CD4-positive, CD25-positive, alpha-beta regulatory T cell (primary cell): ENCODE measurements at regions not wholly inside any gene's neighbourhood (a gene's known extent, or its start where the extent isn't known, plus 50 kb on each side); places are given as distances from the start of the nearest gene placed in this dataset.

Experiments
- ATAC-seq, 2 donors: fragments of 150-1000 bp; cut with Tn5 transposase; one replicate each; pipeline ENCODE4 v1.10.0; 2021; ENCODE audit warnings: low read depth in 2 of 2, moderate number of reproducible peaks in 2 of 2, moderate library complexity in 1 of 2
- DNase-seq, 3 donors: peaks; one replicate each; pipeline versions ENCODE4 v3.0.0 to v3.0.0-alpha.2; 2012 to 2022; ENCODE audit warnings: mixed read lengths in 1 of 3
- H3K27ac ChIP-seq: one replicate; pipeline ENCODE4 v1.7.0; 2013; ENCODE audit warnings: mild to moderate bottlenecking, low read length; ENCODE audit not compliant: insufficient read depth, poor library complexity, severe bottlenecking
- H3K27me3 ChIP-seq: one replicate; pipeline ENCODE4 v1.7.0; 2013; ENCODE audit warnings: low read length; ENCODE audit not compliant: control insufficient read depth, insufficient read depth
- H3K36me3 ChIP-seq: one replicate; pipeline ENCODE4 v1.7.0; 2013; ENCODE audit warnings: mild to moderate bottlenecking, low read length, moderate library complexity; ENCODE audit not compliant: control insufficient read depth, insufficient read depth
- H3K4me1 ChIP-seq: 2 replicates; pipeline ENCODE4 v1.7.0; 2013; ENCODE audit warnings: mild to moderate bottlenecking, low read length; ENCODE audit not compliant: insufficient read depth, control insufficient read depth, poor library complexity, severe bottlenecking
- H3K4me3 ChIP-seq: one replicate; pipeline ENCODE4 v1.7.0; 2013; ENCODE audit warnings: low read depth, mild to moderate bottlenecking, low read length, moderate library complexity
- H3K9me3 ChIP-seq, 2 experiments: 1 replicate in 1 of 2; 2 replicates in 1 of 2; pipeline ENCODE4 v1.7.0; 2013; ENCODE audit warnings: low read length in 2 of 2, mild to moderate bottlenecking in 1 of 2, moderate library complexity in 1 of 2; ENCODE audit not compliant: control insufficient read depth in 2 of 2
- H3K27ac Mint-ChIP-seq, 3 donors: one replicate each; pipeline ENCODE4 v1.8.0; 2020 to 2022; ENCODE audit warnings: mild to moderate bottlenecking in 3 of 3, mixed read lengths in 3 of 3, moderate library complexity in 2 of 3
- H3K27me3 Mint-ChIP-seq: one replicate; pipeline ENCODE4 v1.8.0; 2022; ENCODE audit warnings: mild to moderate bottlenecking, mixed read lengths
- H3K36me3 Mint-ChIP-seq: one replicate; pipeline ENCODE4 v1.8.0; 2020; ENCODE audit warnings: mixed read lengths
- H3K4me1 Mint-ChIP-seq, 4 donors: one replicate each; pipeline ENCODE4 v1.8.0; 2020 to 2022; ENCODE audit warnings: mixed read lengths in 4 of 4, mild to moderate bottlenecking in 1 of 4
- H3K4me3 Mint-ChIP-seq, 4 donors: one replicate each; pipeline ENCODE4 v1.8.0; 2020 to 2022; ENCODE audit warnings: mild to moderate bottlenecking in 4 of 4, mixed read lengths in 4 of 4, moderate library complexity in 3 of 4
- H3K9me3 Mint-ChIP-seq, 7 donors: one replicate each; pipeline ENCODE4 v1.8.0; 2020 to 2022; ENCODE audit warnings: mixed read lengths in 7 of 7, mild to moderate bottlenecking in 3 of 7, moderate library complexity in 2 of 7

GRCh38 chr3:177921153-177921552 lies 615.1 kb upstream of the KCNMB2 start:
- H3K27ac Mint-ChIP-seq: no peak overlapping the region
- H3K27me3 Mint-ChIP-seq: no peaks in the 10 kb centered on the region
- H3K9me3 Mint-ChIP-seq: peaks cover 0 to 2% (median 1%) of the 10 kb centered on the region in 7 donors
- no peaks in the 10 kb centered on the region for H3K36me3 Mint-ChIP-seq
- ATAC-seq: no peak
- Histone ChIP-seq H3K9me3 (no peaks in the 10 kb centered on the region), H3K27ac (no peak overlapping the region), H3K4me1 (no peaks in the 10 kb centered on the region), H3K27me3 (no peaks in the 10 kb centered on the region), H3K36me3 (no peaks in the 10 kb centered on the region), H3K4me3 (no peak overlapping the region)
- no peak for DNase-seq
- peaks cover 0 to 6% (median under 1%) of the 10 kb centered on the region in 4 donors for H3K4me1 Mint-ChIP-seq
- no peak overlapping the region for H3K4me3 Mint-ChIP-seq

GRCh38 chr3:177924261-177924660 lies 612.0 kb upstream of the KCNMB2 start:
- H3K27me3 Mint-ChIP-seq: no peaks in the 10 kb centered on the region
- peaks cover 6 to 14% (median 10%) of the 10 kb centered on the region in 4 donors for H3K4me1 Mint-ChIP-seq
- H3K9me3 Mint-ChIP-seq: peaks cover 0 to 4% (median 1%) of the 10 kb centered on the region in 7 donors
- H3K27ac Mint-ChIP-seq: no peak overlapping the region
- Histone ChIP-seq H3K4me1 (no peaks in the 10 kb centered on the region), H3K4me3 (no peak overlapping the region), H3K36me3 (no peaks in the 10 kb centered on the region), H3K9me3 (no peaks in the 10 kb centered on the region), H3K27ac (no peak overlapping the region), H3K27me3 (no peaks in the 10 kb centered on the region)
- no peaks in the 10 kb centered on the region for H3K36me3 Mint-ChIP-seq
- no peak overlapping the region for H3K4me3 Mint-ChIP-seq
- DNase-seq (no peak), ATAC-seq (no peak)

- Histone ChIP-seq H3K4me1 (no peaks in the 10 kb centered on the region), H3K36me3 (no peaks in the 10 kb centered on the region), H3K27ac (no peak overlapping the region), H3K9me3 (no peaks in the 10 kb centered on the region), H3K4me3 (peak overlapping the region; percentile 27), H3K27me3 (no peaks in the 10 kb centered on the region)
- Mint-ChIP-seq H3K4me3 (peak overlapping the region in 3 of 4 donors; percentile 1 to 93 (median 71)), H3K4me1 (peaks cover 6 to 14% (median 10%) of the 10 kb centered on the region in 4 donors), H3K9me3 (peaks cover 0 to 2% (median 1%) of the 10 kb centered on the region in 7 donors), H3K27me3 (no peaks in the 10 kb centered on the region), H3K36me3 (no peaks in the 10 kb centered on the region), H3K27ac (peak overlapping the region in 1 of 3 donors; percentile 52)
- peak in 1 of 2 donors; percentile 40 for ATAC-seq
- peak in 1 of 3 donors; percentile 26 for DNase-seq
Observed at GRCh38 chr3:177928172-177928873, 607.9 kb upstream of the KCNMB2 start.

GRCh38 chr3:177929310-177929709 lies 606.9 kb upstream of the KCNMB2 start:
- DNase-seq (no peak), ATAC-seq (no peak)
- peaks cover 0 to 2% (median 1%) of the 10 kb centered on the region in 7 donors for H3K9me3 Mint-ChIP-seq
- H3K36me3 Mint-ChIP-seq: no peaks in the 10 kb centered on the region
- peaks cover 6 to 14% (median 10%) of the 10 kb centered on the region in 4 donors for H3K4me1 Mint-ChIP-seq
- H3K27me3 Mint-ChIP-seq: no peaks in the 10 kb centered on the region
- no peaks in the 10 kb centered on the region for H3K9me3 ChIP-seq
- H3K27me3 ChIP-seq: no peaks in the 10 kb centered on the region
- no peak overlapping the region for H3K27ac Mint-ChIP-seq
- no peaks in the 10 kb centered on the region for H3K4me1 ChIP-seq
- H3K27ac ChIP-seq: no peak overlapping the region
- H3K36me3 ChIP-seq: no peaks in the 10 kb centered on the region
- no peak overlapping the region for H3K4me3 Mint-ChIP-seq
- H3K4me3 ChIP-seq: no peak overlapping the region

- Mint-ChIP-seq H3K27me3 (no peaks in the 10 kb centered on the region), H3K36me3 (no peaks in the 10 kb centered on the region), H3K4me1 (peaks cover 6 to 14% (median 10%) of the 10 kb centered on the region in 4 donors), H3K27ac (no peak overlapping the region), H3K9me3 (peaks cover 0 to 2% (median 0%) of the 10 kb centered on the region in 7 donors), H3K4me3 (no peak overlapping the region)
- ATAC-seq: no peak
- no peak for DNase-seq
- H3K36me3 ChIP-seq: no peaks in the 10 kb centered on the region
- H3K4me1 ChIP-seq: no peaks in the 10 kb centered on the region
- no peak overlapping the region for H3K27ac ChIP-seq
- H3K4me3 ChIP-seq: no peak overlapping the region
- no peaks in the 10 kb centered on the region for H3K27me3 ChIP-seq
- H3K9me3 ChIP-seq: no peaks in the 10 kb centered on the region
Observed at GRCh38 chr3:177930771-177931170, 605.5 kb upstream of the KCNMB2 start.

- Mint-ChIP-seq H3K4me1 (peaks cover 6 to 11% (median 10%) of the 10 kb centered on the region in 4 donors), H3K9me3 (peaks cover 0 to 1% (median 0%) of the 10 kb centered on the region in 7 donors), H3K27ac (no peak overlapping the region), H3K36me3 (no peaks in the 10 kb centered on the region), H3K4me3 (no peak overlapping the region), H3K27me3 (no peaks in the 10 kb centered on the region)
- Histone ChIP-seq H3K36me3 (no peaks in the 10 kb centered on the region), H3K4me3 (no peak overlapping the region), H3K27ac (no peak overlapping the region), H3K9me3 (no peaks in the 10 kb centered on the region), H3K27me3 (no peaks in the 10 kb centered on the region), H3K4me1 (no peaks in the 10 kb centered on the region)
- ATAC-seq: no peak
- DNase-seq: no peak
Observed at GRCh38 chr3:177931346-177931745, 604.9 kb upstream of the KCNMB2 start.

GRCh38 chr3:177932346-177932745 lies 603.9 kb upstream of the KCNMB2 start:
- H3K27ac Mint-ChIP-seq: no peak overlapping the region
- H3K4me1 Mint-ChIP-seq: peaks cover 6 to 11% (median 9%) of the 10 kb centered on the region in 4 donors
- no peaks in the 10 kb centered on the region for H3K36me3 Mint-ChIP-seq
- Histone ChIP-seq H3K36me3 (no peaks in the 10 kb centered on the region), H3K27ac (no peak overlapping the region), H3K27me3 (no peaks in the 10 kb centered on the region), H3K4me3 (no peak overlapping the region), H3K9me3 (no peaks in the 10 kb centered on the region), H3K4me1 (no peaks in the 10 kb centered on the region)
- no peak for ATAC-seq
- no peak for DNase-seq
- no peak overlapping the region for H3K4me3 Mint-ChIP-seq
- H3K27me3 Mint-ChIP-seq: no peaks in the 10 kb centered on the region
- H3K9me3 Mint-ChIP-seq: peaks cover 0 to 1% (median 0%) of the 10 kb centered on the region in 7 donors
